ENCODE measurements at regions not wholly inside any gene's neighbourhood (a gene's known extent, or its start where the extent isn't known, plus 50 kb on each side); places are given as distances from the start of the nearest gene placed in this dataset.

DNA sequence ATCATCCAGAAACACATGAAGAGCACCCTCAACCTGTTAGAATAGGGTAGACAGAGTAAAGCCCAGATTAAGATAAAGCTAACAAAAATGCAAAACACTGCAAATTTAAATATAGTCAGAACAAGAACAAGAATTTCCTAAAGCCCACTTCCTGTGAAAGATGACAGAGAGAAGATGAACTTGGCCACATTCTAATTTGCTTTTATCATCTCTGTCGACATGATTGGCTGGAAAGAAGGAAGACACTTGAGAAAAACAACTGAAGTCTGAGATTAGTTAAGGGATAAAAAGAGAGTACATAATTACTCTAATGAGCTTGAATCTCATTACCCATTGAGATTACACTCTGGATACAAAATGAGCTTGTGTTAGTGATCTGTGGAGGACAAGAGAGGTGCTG, 537.6 kb downstream of the KLF5 start:
- peaks cover 4% of the 10 kb centered on the region for H3K27me3 Mint-ChIP-seq (ENCODE audit: unreplicated experiment)
- no peaks in the 10 kb centered on the region for H3K9me3 Mint-ChIP-seq (ENCODE audit: unreplicated experiment)
- DNase-seq (ENCODE audit: low spot score): no peak
- no peaks in the 10 kb centered on the region for H3K36me3 Mint-ChIP-seq (ENCODE audit: low read depth, unreplicated experiment)
- TF ChIP-seq, protein P1, sequence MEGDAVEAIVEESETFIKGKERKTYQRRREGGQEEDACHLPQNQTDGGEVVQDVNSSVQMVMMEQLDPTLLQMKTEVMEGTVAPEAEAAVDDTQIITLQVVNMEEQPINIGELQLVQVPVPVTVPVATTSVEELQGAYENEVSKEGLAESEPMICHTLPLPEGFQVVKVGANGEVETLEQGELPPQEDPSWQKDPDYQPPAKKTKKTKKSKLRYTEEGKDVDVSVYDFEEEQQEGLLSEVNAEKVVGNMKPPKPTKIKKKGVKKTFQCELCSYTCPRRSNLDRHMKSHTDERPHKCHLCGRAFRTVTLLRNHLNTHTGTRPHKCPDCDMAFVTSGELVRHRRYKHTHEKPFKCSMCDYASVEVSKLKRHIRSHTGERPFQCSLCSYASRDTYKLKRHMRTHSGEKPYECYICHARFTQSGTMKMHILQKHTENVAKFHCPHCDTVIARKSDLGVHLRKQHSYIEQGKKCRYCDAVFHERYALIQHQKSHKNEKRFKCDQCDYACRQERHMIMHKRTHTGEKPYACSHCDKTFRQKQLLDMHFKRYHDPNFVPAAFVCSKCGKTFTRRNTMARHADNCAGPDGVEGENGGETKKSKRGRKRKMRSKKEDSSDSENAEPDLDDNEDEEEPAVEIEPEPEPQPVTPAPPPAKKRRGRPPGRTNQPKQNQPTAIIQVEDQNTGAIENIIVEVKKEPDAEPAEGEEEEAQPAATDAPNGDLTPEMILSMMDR (IDR thresholded peaks at IDR 0.05; ENCODE audit: unreplicated experiment): no peak
- H3K27ac Mint-ChIP-seq (ENCODE audit: unreplicated experiment): no peak overlapping the region
- H3K4me1 Mint-ChIP-seq (ENCODE audit: unreplicated experiment): no peaks in the 10 kb centered on the region
- H3K4me3 Mint-ChIP-seq (ENCODE audit: unreplicated experiment): no peak overlapping the region

DNA sequence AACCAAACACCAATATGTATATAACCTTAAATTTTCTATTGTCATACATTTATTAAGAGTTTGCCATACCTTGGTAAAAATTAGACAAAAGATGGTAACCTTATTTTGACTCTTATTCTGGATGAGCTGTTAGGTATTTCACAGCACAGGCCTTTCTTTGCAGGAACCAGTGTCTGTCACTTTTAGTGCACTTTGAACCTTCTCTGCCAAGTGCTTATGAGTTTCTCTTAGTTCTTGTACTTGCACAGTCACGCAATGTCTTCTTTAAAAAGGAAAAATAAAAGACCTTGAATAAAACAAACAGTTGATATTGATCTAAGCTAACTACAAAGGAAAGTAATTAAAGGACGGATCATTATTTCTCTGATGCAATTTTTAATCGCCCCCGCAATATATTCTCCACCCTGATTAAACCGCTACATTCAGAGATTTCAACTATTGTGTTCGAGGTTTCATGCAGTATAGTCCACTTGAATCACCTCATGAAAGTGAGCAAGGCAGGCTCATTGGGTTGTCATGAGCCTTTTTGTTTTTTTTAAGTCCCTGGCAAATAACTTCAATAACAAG, 534.5 kb downstream of the KLF5 start:
- TF ChIP-seq, protein P1 (IDR thresholded peaks at IDR 0.05; ENCODE audit: unreplicated experiment): no peak
- DNase-seq (ENCODE audit: low spot score): no peak
- Mint-ChIP-seq H3K36me3 (ENCODE audit: low read depth, unreplicated experiment) (no peaks in the 10 kb centered on the region), H3K4me1 (ENCODE audit: unreplicated experiment) (no peaks in the 10 kb centered on the region), H3K27me3 (ENCODE audit: unreplicated experiment) (no peaks in the 10 kb centered on the region), H3K4me3 (ENCODE audit: unreplicated experiment) (no peak overlapping the region), H3K27ac (ENCODE audit: unreplicated experiment) (no peak overlapping the region), H3K9me3 (ENCODE audit: unreplicated experiment) (no peaks in the 10 kb centered on the region)

DNA sequence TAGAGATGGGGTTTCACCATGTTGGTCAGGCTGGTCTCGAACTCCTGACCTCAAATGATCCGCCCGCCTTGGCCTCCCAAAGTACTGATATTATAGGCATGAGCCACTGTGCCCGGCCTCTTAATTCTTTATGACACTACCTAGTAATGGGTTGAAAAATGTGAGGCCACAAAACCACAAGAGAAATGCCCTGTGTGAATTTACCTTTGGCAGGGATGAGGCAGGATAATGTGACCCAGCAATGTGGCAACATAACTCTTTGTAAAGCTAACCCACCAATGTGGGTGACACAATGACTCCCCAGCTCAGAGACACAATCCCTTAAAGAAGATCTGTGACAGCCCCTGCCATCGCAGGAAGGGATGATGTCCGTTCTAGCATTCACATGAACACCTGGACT, 533.1 kb downstream of the KLF5 start:
- Mint-ChIP-seq H3K36me3 (ENCODE audit: low read depth, unreplicated experiment) (no peaks in the 10 kb centered on the region), H3K4me1 (ENCODE audit: unreplicated experiment) (no peaks in the 10 kb centered on the region), H3K27me3 (ENCODE audit: unreplicated experiment) (no peaks in the 10 kb centered on the region), H3K4me3 (ENCODE audit: unreplicated experiment) (no peak overlapping the region), H3K27ac (ENCODE audit: unreplicated experiment) (no peak overlapping the region), H3K9me3 (ENCODE audit: unreplicated experiment) (no peaks in the 10 kb centered on the region)
- no peak for DNase-seq (ENCODE audit: low spot score)
- TF ChIP-seq, protein P1 (IDR thresholded peaks at IDR 0.05; ENCODE audit: unreplicated experiment): no peak

DNA sequence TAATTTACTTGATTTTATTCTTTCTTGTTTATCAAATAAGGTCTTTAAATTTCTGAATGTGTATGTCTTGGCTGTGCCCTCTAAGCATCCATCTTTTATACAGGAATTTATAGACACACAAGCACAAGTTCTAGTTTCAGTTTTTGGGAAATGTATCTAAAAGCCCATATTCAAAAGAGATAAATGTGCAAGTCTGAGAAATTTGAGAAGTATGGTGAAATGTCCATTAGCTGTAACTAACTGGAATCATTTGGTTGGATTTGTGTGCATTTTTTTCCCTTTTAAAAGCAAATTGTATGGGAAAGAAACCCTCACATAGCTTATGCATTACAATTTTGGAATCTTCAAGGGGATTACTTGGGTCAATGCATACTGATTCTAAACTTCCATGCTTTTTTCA, 532.0 kb downstream of the KLF5 start:
- no peak for DNase-seq (ENCODE audit: low spot score)
- Mint-ChIP-seq H3K9me3 (ENCODE audit: unreplicated experiment) (no peaks in the 10 kb centered on the region), H3K27ac (ENCODE audit: unreplicated experiment) (no peak overlapping the region), H3K36me3 (ENCODE audit: low read depth, unreplicated experiment) (no peaks in the 10 kb centered on the region), H3K4me3 (ENCODE audit: unreplicated experiment) (no peak overlapping the region), H3K27me3 (ENCODE audit: unreplicated experiment) (no peaks in the 10 kb centered on the region), H3K4me1 (ENCODE audit: unreplicated experiment) (no peaks in the 10 kb centered on the region)
- TF ChIP-seq, protein P1 (IDR thresholded peaks at IDR 0.05; ENCODE audit: unreplicated experiment): no peak

DNA sequence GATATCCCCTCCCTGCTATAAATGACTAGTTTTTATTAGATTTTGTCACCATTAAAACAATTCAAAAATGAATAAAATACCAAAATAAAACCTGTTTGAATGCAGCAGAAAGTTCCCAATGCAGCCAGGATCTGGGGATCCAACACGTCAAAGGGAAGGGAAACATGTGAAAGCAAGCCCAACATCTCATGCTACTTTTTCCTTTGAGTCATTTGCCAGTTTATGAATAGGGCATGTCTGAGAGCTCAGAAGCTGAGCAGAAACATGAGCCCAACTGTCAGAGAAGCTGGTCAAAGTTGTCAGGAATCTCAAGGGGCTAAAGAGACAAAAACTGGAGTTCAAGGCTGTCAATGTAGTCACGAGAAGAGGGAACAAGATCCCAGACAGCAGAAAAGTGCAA, 526.4 kb downstream of the KLF5 start:
- no peak overlapping the region for H3K27ac Mint-ChIP-seq (ENCODE audit: unreplicated experiment)
- H3K4me1 Mint-ChIP-seq (ENCODE audit: unreplicated experiment): no peaks in the 10 kb centered on the region
- H3K36me3 Mint-ChIP-seq (ENCODE audit: low read depth, unreplicated experiment): no peaks in the 10 kb centered on the region
- TF ChIP-seq, protein P1 (IDR thresholded peaks at IDR 0.05; ENCODE audit: unreplicated experiment): no peak
- H3K4me3 Mint-ChIP-seq (ENCODE audit: unreplicated experiment): no peak overlapping the region
- H3K27me3 Mint-ChIP-seq (ENCODE audit: unreplicated experiment): no peaks in the 10 kb centered on the region
- no peak for DNase-seq (ENCODE audit: low spot score)
- H3K9me3 Mint-ChIP-seq (ENCODE audit: unreplicated experiment): no peaks in the 10 kb centered on the region

All from endothelial cell (in vitro differentiated cells).